Mesendoderm (in vitro differentiated cells): ENCODE measurements at regions not wholly inside any gene's neighbourhood (a gene's known extent, or its start where the extent isn't known, plus 50 kb on each side); places are given as distances from the start of the nearest gene placed in this dataset.

ENCODE experiments used
- DNase-seq: peaks from one replicate; pipeline ENCODE4 v3.0.0; 2013
- H2AK5ac ChIP-seq: 2 replicates; pipeline ENCODE4 v1.6.1; 2013; ENCODE audit warnings: low read length, inconsistent platforms
- H2BK120ac ChIP-seq: 2 replicates; pipeline ENCODE4 v1.6.1; 2013; ENCODE audit warnings: low read depth, mild to moderate bottlenecking, low read length, moderate library complexity, mixed read lengths
- H2BK15ac ChIP-seq: replicated peaks from 2 replicates; pipeline ENCODE4 v1.6.1; 2013; ENCODE audit warnings: low read depth, mild to moderate bottlenecking, moderate library complexity
- H2BK5ac ChIP-seq: 2 replicates; pipeline ENCODE4 v1.6.1; 2013; ENCODE audit warnings: low read length, inconsistent platforms
- H3K18ac ChIP-seq: 2 replicates; pipeline ENCODE4 v1.6.1; 2013; ENCODE audit warnings: mild to moderate bottlenecking, low read length, mixed read lengths
- H3K23ac ChIP-seq: one replicate; pipeline ENCODE4 v1.6.1; 2013; ENCODE audit warnings: low read length
- H3K27ac ChIP-seq: 2 replicates; pipeline ENCODE4 v1.5.1; 2013; ENCODE audit warnings: low read depth, mild to moderate bottlenecking, inconsistent platforms, low read length, moderate library complexity
- H3K27me3 ChIP-seq: 2 replicates; pipeline ENCODE4 v1.6.1; 2013; ENCODE audit warnings: low read length, control low read depth, mild to moderate bottlenecking, inconsistent platforms; ENCODE audit not compliant: insufficient read depth, poor library complexity
- H3K36me3 ChIP-seq: 2 replicates; pipeline ENCODE4 v1.6.1; 2013; ENCODE audit warnings: low read length, inconsistent platforms; ENCODE audit not compliant: control insufficient read depth, insufficient read depth
- H3K4ac ChIP-seq: one replicate; pipeline ENCODE4 v1.6.1; 2013; ENCODE audit warnings: low read depth, mild to moderate bottlenecking, low read length, moderate library complexity
- H3K4me1 ChIP-seq: 2 replicates; pipeline ENCODE4 v1.6.1; 2013; ENCODE audit warnings: low read depth, low read length, inconsistent platforms; ENCODE audit not compliant: control insufficient read depth
- H3K4me2 ChIP-seq: 2 replicates; pipeline ENCODE4 v1.6.1; 2013; ENCODE audit warnings: low read length
- H3K4me3 ChIP-seq: 2 replicates; pipeline ENCODE4 v1.5.1; 2013; ENCODE audit warnings: mild to moderate bottlenecking, low read length
- H3K56ac ChIP-seq: one replicate; pipeline ENCODE4 v1.6.1; 2013; ENCODE audit warnings: low read length
- H3K79me1 ChIP-seq: 2 replicates; pipeline ENCODE4 v1.6.1; 2013; ENCODE audit warnings: low read length, inconsistent platforms
- H3K79me2 ChIP-seq: 2 replicates; pipeline ENCODE4 v1.6.1; 2013; ENCODE audit warnings: mild to moderate bottlenecking, low read length; ENCODE audit not compliant: control insufficient read depth, insufficient read depth
- H3K9ac ChIP-seq: 2 replicates; pipeline ENCODE4 v1.6.1; 2013; ENCODE audit warnings: low read length, inconsistent platforms
- H4K5ac ChIP-seq: one replicate; pipeline ENCODE4 v1.6.1; 2013; ENCODE audit warnings: low read length
- H4K8ac ChIP-seq: one replicate; pipeline ENCODE4 v1.6.1; 2013; ENCODE audit warnings: low read depth, mild to moderate bottlenecking, control low read depth, low read length, moderate library complexity
- WGBS: extraction: QIAGEN DNeasy Blood & Tissue Kit; methylation state at CpG from one replicate; pipeline ENCODE4 v1.1.7; 2013; ENCODE audit warnings: low lambda C conversion rate, missing lambda C conversion rate; ENCODE audit not compliant: insufficient coverage; ENCODE audit errors: extremely low coverage; 5-methylcytosine and 5-hydroxymethylcytosine counted together

DNA sequence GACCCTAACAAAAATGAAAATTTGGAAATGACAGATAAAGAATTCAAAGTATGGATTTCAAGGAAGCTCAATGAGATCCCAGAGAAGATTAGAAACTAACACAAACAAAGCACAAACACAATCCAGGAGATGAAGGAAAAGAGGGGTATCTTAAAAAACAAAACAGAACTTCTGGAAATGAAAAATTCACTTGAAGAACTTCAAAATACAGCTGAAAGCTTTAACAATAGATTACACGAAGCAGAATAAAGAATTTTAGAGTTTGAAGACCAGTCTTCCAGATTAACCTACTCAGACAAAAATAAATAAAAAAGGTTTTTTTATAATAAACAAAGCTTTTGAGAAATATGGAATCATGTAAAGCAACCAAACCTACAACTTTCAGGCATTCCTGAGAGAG, 671.8 kb upstream of the SLC39A10 start:
- H3K4ac ChIP-seq = no peak overlapping the region
- H3K79me2 ChIP-seq = no peaks in the 10 kb centered on the region
- no peaks in the 10 kb centered on the region for H3K4me1 ChIP-seq
- no peak overlapping the region for H2BK120ac ChIP-seq
- H3K23ac ChIP-seq = no peak overlapping the region
- H4K8ac ChIP-seq = no peak overlapping the region
- no peak overlapping the region for H3K4me2 ChIP-seq
- no peak overlapping the region for H2AK5ac ChIP-seq
- no peaks in the 10 kb centered on the region for H3K27me3 ChIP-seq
- H3K56ac ChIP-seq = no peak overlapping the region
- WGBS = no CpG with 5 or more reads among the region's 1 CpG
- H3K36me3 ChIP-seq = no peaks in the 10 kb centered on the region
- no peaks in the 10 kb centered on the region for H3K79me1 ChIP-seq
- DNase-seq = no peak
- H3K27ac ChIP-seq = no peak overlapping the region
- no peak overlapping the region for H4K5ac ChIP-seq
- no peak overlapping the region for H3K9ac ChIP-seq
- no peak overlapping the region for H2BK15ac ChIP-seq
- H3K4me3 ChIP-seq = no peak overlapping the region
- no peak overlapping the region for H3K18ac ChIP-seq
- H2BK5ac ChIP-seq = no peak overlapping the region

DNA sequence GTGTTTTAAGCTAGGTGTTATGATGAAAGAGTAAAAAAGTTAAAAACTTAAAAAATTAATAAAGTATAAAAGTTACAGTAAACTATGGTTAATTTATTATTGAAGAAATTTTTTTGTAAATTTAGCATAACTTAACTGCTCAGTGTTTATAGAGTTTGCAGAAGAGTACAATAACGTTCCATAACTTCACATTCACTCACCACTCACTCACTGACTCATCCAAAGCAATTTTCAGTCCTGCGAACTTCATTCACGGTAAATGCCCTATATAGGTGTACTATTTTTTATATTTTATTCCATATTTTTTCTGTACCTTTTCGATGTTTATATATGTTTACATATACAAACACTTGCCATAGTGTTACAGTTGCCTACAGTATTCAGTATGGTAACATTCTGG, 694.8 kb upstream of the SLC39A10 start:
- Histone ChIP-seq H3K9ac (no peak overlapping the region), H3K79me2 (no peaks in the 10 kb centered on the region), H3K4ac (no peak overlapping the region), H3K23ac (no peak overlapping the region), H3K4me2 (no peak overlapping the region), H4K5ac (no peak overlapping the region), H3K4me1 (no peaks in the 10 kb centered on the region), H4K8ac (no peak overlapping the region), H2BK15ac (no peak overlapping the region), H2BK120ac (no peak overlapping the region), H2AK5ac (no peak overlapping the region), H3K18ac (no peak overlapping the region), H3K56ac (no peak overlapping the region), H3K4me3 (no peak overlapping the region), H3K27ac (no peak overlapping the region), H2BK5ac (no peak overlapping the region), H3K36me3 (no peaks in the 10 kb centered on the region), H3K79me1 (no peaks in the 10 kb centered on the region), H3K27me3 (no peaks in the 10 kb centered on the region)
- no CpG with 5 or more reads among the region's 4 CpGs for WGBS
- DNase-seq = no peak

GRCh38 chr2:194954218-194954617, 702.8 kb upstream of the SLC39A10 start:
- H3K27me3 ChIP-seq = no peaks in the 10 kb centered on the region

DNA sequence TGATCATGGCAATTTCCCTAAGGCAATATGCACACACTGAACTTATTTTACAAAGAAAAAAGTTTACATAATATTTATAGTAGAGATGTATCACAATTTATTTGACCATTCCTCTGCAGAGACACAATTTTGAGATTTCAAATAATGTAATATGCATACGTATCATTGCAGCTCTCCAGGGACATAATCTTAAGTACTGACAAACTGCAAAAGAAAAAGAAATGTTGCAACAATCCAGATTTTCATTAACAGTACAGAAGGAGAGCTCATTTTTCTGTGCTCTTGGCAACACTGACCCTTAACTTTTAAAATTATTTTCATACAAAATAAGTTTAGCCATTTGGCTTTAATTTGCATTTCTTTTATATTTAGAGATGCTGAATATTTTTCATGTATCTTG, 710.2 kb upstream of the SLC39A10 start:
- Histone ChIP-seq H3K4me1 (no peaks in the 10 kb centered on the region), H3K4me3 (no peak overlapping the region), H3K56ac (no peak overlapping the region), H2AK5ac (no peak overlapping the region), H2BK120ac (no peak overlapping the region), H2BK5ac (no peak overlapping the region), H3K9ac (no peak overlapping the region), H3K4ac (no peak overlapping the region), H3K36me3 (no peaks in the 10 kb centered on the region), H3K23ac (no peak overlapping the region), H3K4me2 (no peak overlapping the region), H3K27ac (no peak overlapping the region), H4K5ac (no peak overlapping the region), H3K79me2 (no peaks in the 10 kb centered on the region), H2BK15ac (no peak overlapping the region), H4K8ac (no peak overlapping the region), H3K79me1 (no peaks in the 10 kb centered on the region), H3K18ac (no peak overlapping the region), H3K27me3 (no peaks in the 10 kb centered on the region)
- no peak for DNase-seq
- whole genome bisulfite sequencing = no CpG with 5 or more reads among the region's 1 CpG

More at GRCh38 chr2:194954218-194954617, 702.8 kb upstream of the SLC39A10 start:
- Histone ChIP-seq H3K27ac (no peak overlapping the region), H3K4me2 (no peak overlapping the region), H3K36me3 (no peaks in the 10 kb centered on the region), H2BK120ac (no peak overlapping the region), H2BK15ac (no peak overlapping the region), H2AK5ac (no peak overlapping the region), H4K8ac (no peak overlapping the region), H3K56ac (no peak overlapping the region), H3K4me1 (no peaks in the 10 kb centered on the region), H3K23ac (no peak overlapping the region), H3K79me1 (no peaks in the 10 kb centered on the region), H3K4me3 (no peak overlapping the region), H3K4ac (no peak overlapping the region), H2BK5ac (no peak overlapping the region), H3K79me2 (no peaks in the 10 kb centered on the region), H3K9ac (no peak overlapping the region), H4K5ac (no peak overlapping the region), H3K18ac (no peak overlapping the region)
- no CpG with 5 or more reads among the region's 2 CpGs for WGBS
- DNase-seq = no peak

DNA sequence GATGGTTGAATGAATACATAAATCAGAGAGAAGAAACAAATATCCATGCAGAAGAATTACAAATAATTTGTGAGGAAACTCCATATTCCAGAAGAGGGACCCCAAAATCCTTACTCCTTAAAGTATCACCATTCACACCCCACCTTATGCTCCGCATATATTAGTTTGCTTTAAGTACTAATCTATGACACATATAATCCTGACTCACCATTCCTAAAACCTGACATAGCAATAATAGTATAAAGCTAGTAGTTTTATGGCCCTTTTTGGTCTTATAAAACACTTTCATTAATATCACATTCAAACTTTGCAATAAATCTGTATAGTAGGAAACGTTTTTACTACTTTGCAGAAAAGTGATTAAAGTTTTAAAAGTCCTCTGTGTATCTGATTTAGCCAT, 719.0 kb upstream of the SLC39A10 start:
- no CpG with 5 or more reads among the region's 2 CpGs for WGBS
- no peaks in the 10 kb centered on the region for H3K36me3 ChIP-seq
- no peak overlapping the region for H2BK15ac ChIP-seq
- no peaks in the 10 kb centered on the region for H3K79me2 ChIP-seq
- H4K5ac ChIP-seq = no peak overlapping the region
- no peaks in the 10 kb centered on the region for H3K4me1 ChIP-seq
- H3K4ac ChIP-seq = no peak overlapping the region
- H3K4me3 ChIP-seq = no peak overlapping the region
- no peak overlapping the region for H2BK120ac ChIP-seq
- H3K9ac ChIP-seq = no peak overlapping the region
- H3K79me1 ChIP-seq = no peaks in the 10 kb centered on the region
- H4K8ac ChIP-seq = no peak overlapping the region
- no peaks in the 10 kb centered on the region for H3K27me3 ChIP-seq
- H3K18ac ChIP-seq = no peak overlapping the region
- no peak overlapping the region for H3K56ac ChIP-seq
- no peak overlapping the region for H3K4me2 ChIP-seq
- no peak overlapping the region for H3K23ac ChIP-seq
- no peak overlapping the region for H3K27ac ChIP-seq
- no peak overlapping the region for H2AK5ac ChIP-seq
- H2BK5ac ChIP-seq = no peak overlapping the region
- DNase-seq = no peak

GRCh38 chr2:194927489-194927888, 729.5 kb upstream of the SLC39A10 start:
- Histone ChIP-seq H3K4ac (no peak overlapping the region), H2BK5ac (no peak overlapping the region), H3K9ac (no peak overlapping the region), H3K27ac (no peak overlapping the region), H4K8ac (no peak overlapping the region), H3K4me3 (no peak overlapping the region), H2AK5ac (no peak overlapping the region), H3K23ac (no peak overlapping the region), H3K79me2 (no peaks in the 10 kb centered on the region), H3K36me3 (no peaks in the 10 kb centered on the region), H3K4me1 (no peaks in the 10 kb centered on the region), H3K18ac (no peak overlapping the region), H3K4me2 (no peak overlapping the region), H3K56ac (no peak overlapping the region), H2BK120ac (no peak overlapping the region), H4K5ac (no peak overlapping the region), H3K27me3 (no peaks in the 10 kb centered on the region), H2BK15ac (no peak overlapping the region), H3K79me1 (no peaks in the 10 kb centered on the region)
- no CpG with 5 or more reads among the region's 7 CpGs for WGBS
- no peak for DNase-seq
